NCI-H1417 (cell line): ENCODE measurements at regions not wholly inside any gene's neighbourhood (a gene's known extent, or its start where the extent isn't known, plus 50 kb on each side); places are given as distances from the start of the nearest gene placed in this dataset.
A peak's percentile ranks its signal among the peaks of the same experiment; 100 is the strongest.
"Not testable (repeated sequence)": the region's sequence is repeated elsewhere in the genome, so short reads cannot be mapped to it uniquely, and the experiment has no call there.

Experiments
- DNase-seq, 3 experiments: peaks; one replicate each; lab custom pipeline; 2025; lab: John Stamatoyannopoulos, UW

GRCh38 chr3:59210260-59210659 is 160.4 kb upstream of the CFAP20DC start:
- DNase-seq = no peak

- DNase-seq = no peak
These were observed 142.6 kb upstream of the CFAP20DC start for GRCh38 chr3:59192473-59192872.

GRCh38 chr3:59191651-59192050 is 141.8 kb upstream of the CFAP20DC start:
- no peak for DNase-seq

- DNase-seq = no peak
These were observed 140.1 kb upstream of the CFAP20DC start for GRCh38 chr3:59189939-59190338.

GRCh38 chr3:59189526-59189925 is 139.7 kb upstream of the CFAP20DC start:
- no peak for DNase-seq

- no peak for DNase-seq
These were observed 136.9 kb upstream of the CFAP20DC start for GRCh38 chr3:59186725-59187124.

GRCh38 chr3:59185591-59186369 is 136.0 kb upstream of the CFAP20DC start:
- DNase-seq = no peak

GRCh38 chr3:59180006-59180405 is 130.2 kb upstream of the CFAP20DC start:
- peak in 1 of 3 experiments; percentile 58 for DNase-seq

GRCh38 chr3:59178698-59179097 is 128.9 kb upstream of the CFAP20DC start:
- DNase-seq = no peak

- no peak for DNase-seq
These were observed 121.7 kb upstream of the CFAP20DC start for GRCh38 chr3:59171491-59171890.

- not testable (repeated sequence) for DNase-seq
These were observed 120.3 kb upstream of the CFAP20DC start for GRCh38 chr3:59170166-59170565.

- no peak for DNase-seq
These were observed 117.9 kb upstream of the CFAP20DC start for GRCh38 chr3:59167756-59168155.

GRCh38 chr3:59163953-59164352 is 114.1 kb upstream of the CFAP20DC start:
- no peak for DNase-seq

GRCh38 chr3:59161048-59161447 is 111.2 kb upstream of the CFAP20DC start:
- no peak for DNase-seq

- DNase-seq = no peak
These were observed 110.4 kb upstream of the CFAP20DC start for GRCh38 chr3:59160133-59160746.

- no peak for DNase-seq
These were observed 103.8 kb upstream of the CFAP20DC start for GRCh38 chr3:59153648-59154047.

GRCh38 chr3:59152943-59153342 is 103.1 kb upstream of the CFAP20DC start:
- no peak for DNase-seq

- peak in 1 of 3 experiments; percentile 25 for DNase-seq
These were observed 100.2 kb upstream of the CFAP20DC start for GRCh38 chr3:59150039-59150438.

GRCh38 chr3:59149166-59149565 is 99.3 kb upstream of the CFAP20DC start:
- DNase-seq = no peak

GRCh38 chr3:59143447-59143846 is 93.6 kb upstream of the CFAP20DC start:
- no peak for DNase-seq

GRCh38 chr3:59142556-59142955 is 92.7 kb upstream of the CFAP20DC start:
- DNase-seq = no peak

- DNase-seq = no peak
These were observed 89.1 kb upstream of the CFAP20DC start for GRCh38 chr3:59138966-59139365.

GRCh38 chr3:59137415-59137814 is 87.6 kb upstream of the CFAP20DC start:
- no peak for DNase-seq

GRCh38 chr3:59136081-59136480 is 86.3 kb upstream of the CFAP20DC start:
- no peak for DNase-seq
